Activated T-cell treated with anti-CD3 and anti-CD28 coated beads for 48 hours (primary cell): ENCODE measurements at regions not wholly inside any gene's neighbourhood (a gene's known extent, or its start where the extent isn't known, plus 50 kb on each side); places are given as distances from the start of the nearest gene placed in this dataset.

Experiments used
- DNase-seq: peaks from one replicate; pipeline ENCODE4 v3.0.0-alpha.2; 2020; ENCODE audit warnings: low read depth

- DNase-seq = no peak
Observed at GRCh38 chr2:191738003-191738402, 60.1 kb downstream of the NABP1 start.

DNA sequence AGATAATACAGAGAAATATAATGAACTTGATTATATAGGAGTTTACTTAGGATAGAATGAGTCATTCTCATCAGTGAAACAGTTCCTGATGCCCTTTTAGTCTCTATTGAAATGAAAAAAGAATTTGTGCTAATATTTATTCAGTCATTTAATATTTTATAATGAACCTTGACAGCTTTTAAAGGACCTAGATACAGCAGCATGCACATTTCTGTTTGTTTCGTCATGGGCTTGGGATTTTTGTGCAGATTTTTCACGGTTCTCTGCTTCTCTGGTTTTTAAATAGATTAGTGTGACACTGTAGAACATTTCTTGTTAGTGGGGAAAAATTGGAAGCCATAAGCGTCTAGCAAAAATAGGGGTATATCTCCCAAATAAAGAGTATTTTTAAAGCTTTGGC, 60.7 kb downstream of the NABP1 start:
- no peak for DNase-seq

- no peak for DNase-seq
Observed at GRCh38 chr2:191739194-191739593, 61.3 kb downstream of the NABP1 start.

GRCh38 chr2:191740016-191740419, 62.1 kb downstream of the NABP1 start:
- peak; percentile 1 for DNase-seq

- DNase-seq = no peak
Observed at GRCh38 chr2:191740759-191741158, 62.8 kb downstream of the NABP1 start.

- DNase-seq = no peak
Observed at GRCh38 chr2:191746346-191747169, 68.6 kb downstream of the NABP1 start.

DNA sequence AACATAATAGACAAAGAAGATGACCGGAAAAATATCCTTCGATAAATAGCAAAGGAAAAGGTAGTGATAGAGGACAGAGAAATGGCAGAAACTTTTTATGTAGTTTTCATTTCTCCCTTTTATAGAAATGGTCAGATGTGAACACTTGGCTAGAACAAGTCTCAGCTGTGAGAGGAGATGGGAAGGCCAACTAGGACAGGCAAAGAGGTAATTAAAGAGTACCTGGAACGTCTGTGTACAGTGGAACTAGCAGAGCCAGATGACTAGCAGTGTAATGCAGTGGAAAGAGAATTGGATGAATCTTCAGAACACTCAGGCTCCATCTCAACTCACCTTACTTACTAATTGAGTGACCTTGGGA, 69.2 kb downstream of the NABP1 start:
- no peak for DNase-seq

DNA sequence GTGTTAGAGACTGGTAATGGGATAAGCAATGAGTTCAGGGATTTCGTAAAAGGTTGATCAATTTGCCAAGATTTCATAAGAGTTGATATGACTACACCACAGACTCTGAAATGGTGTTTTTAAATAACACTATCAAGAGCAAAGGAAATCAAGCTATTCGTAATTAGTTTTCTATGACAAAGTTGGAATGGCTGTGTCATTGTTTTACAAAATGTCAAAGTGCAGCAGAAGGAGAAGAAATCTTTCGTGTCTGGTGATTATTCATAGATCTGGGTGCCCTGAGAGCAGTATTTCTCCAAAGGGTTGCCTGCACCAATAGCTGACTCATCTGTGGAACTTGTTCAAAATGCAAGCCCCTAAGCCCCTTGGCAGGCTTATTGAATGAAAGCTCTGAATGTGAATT, 70.1 kb downstream of the NABP1 start:
- no peak for DNase-seq

DNA sequence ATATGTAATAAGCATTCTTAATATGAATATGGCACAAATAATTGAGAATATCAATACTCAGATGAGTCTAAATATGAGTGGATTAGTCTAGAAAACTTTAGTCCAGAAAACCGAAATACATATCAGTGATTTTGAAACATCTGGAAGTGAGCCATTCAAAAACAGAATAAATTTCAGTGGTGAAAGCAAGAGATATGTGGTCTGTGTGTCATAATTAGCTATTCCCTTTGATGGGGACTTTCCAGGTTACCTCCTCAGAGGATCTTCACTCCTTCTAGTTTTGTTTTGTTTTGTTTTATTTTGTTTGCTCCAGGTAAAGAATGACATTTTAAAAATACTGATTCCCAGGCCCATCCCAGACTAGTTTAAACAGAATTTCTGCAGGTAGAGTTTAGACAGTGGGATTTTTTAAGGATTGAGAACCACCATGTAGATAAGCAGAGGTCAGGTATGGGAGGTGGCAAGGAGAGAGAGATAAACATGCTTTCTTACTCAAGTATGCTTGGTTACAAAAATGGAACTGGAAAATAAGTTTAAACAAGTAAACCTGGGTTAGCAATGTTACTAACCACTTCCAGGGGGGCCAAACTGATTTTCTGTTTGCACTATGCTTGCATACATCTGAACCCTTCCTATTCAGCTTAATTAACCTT, 70.7 kb downstream of the NABP1 start:
- DNase-seq = no peak

- no peak for DNase-seq
Observed at GRCh38 chr2:191749181-191749540, 71.2 kb downstream of the NABP1 start.

DNA sequence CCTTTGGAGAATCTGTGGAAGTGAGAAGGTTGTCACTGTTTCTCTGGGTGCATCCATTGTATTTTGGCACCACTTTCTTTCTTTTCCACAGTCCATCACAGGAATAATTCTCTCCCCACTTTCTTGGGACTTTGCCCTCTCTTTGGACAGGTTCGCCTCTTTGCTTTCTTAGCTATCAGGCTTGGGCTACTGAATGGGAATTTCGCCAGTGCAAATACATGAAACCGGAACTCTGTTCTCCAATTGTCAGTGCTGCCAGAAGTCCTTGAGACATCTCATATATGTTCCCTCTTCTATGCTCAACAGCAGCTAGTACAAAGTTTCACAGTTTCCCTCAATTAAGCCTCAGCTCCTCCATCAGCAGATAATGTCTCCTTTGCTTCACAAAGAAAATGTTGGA, 76.2 kb downstream of the NABP1 start:
- no peak for DNase-seq

- DNase-seq = no peak
Observed at GRCh38 chr2:191756761-191757160, 78.8 kb downstream of the NABP1 start.

DNA sequence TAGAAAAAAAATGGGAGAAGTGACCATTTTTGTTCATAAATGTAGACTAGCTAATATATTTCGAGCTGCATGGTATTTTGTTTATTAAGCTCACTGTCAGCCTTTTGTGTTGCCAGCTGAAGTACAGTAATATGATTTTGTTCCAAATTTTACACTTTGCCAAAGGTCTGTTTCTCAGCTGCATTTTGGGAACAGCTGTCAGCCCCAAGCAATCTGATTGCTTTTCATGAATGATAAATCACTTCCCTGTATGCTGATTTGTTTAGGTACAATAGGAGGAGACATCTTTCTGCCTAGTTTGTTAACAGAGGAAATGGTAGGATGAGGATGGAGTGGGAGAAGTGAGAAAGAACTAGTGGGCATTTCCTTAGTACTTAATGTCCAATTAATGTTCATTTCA, 79.3 kb downstream of the NABP1 start:
- DNase-seq = no peak

- peak; percentile 34 for DNase-seq
Observed at GRCh38 chr2:191758518-191759507, 80.9 kb downstream of the NABP1 start.

DNA sequence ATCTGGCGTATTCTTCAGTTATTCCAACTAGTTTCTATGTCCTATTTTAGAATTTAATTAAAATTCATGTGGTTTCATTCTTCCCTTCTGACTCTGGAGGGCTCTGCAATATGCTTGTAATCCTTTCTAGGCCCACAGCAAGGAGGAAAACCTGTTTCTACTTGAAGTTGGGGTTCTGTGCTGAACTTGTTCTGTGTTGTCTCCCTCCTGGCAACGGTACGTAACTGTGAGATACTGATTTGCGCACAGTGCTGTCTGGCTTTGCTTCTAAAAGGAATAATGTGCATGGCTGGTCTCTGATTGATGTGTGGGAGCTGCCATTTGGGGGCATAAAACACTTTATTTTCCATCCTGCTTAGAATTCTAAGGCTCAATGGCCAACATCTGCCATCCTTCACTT, 81.7 kb downstream of the NABP1 start:
- DNase-seq = no peak

- DNase-seq = no peak
Observed at GRCh38 chr2:191760655-191761262, 82.8 kb downstream of the NABP1 start.

DNA sequence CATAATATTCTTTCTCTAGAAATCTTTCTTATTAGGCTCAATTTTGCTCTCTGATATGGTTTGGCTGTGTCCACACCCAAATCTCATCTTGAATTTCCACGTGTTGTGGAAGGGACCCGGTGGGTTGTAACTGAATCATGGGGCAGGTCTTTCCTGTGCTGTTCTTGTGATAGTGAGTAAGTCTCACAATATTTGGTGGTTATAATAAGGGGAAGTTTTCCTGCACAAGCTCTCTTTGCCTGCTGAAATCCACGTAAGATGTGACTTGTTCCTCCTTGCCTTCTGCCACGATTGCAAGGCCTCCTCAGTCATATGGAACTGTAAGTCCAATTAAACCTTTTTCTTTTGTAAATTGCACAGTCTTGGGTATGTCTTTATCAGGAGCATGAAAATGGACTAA, 73.8 kb downstream of the CAVIN2 start:
- DNase-seq = no peak

GRCh38 chr2:191777351-191777750, 69.5 kb downstream of the CAVIN2 start:
- no peak for DNase-seq

GRCh38 chr2:191778041-191778440, 68.8 kb downstream of the CAVIN2 start:
- DNase-seq = no peak

GRCh38 chr2:191782351-191782750, 64.5 kb downstream of the CAVIN2 start:
- DNase-seq = no peak

GRCh38 chr2:191783416-191783815, 63.5 kb downstream of the CAVIN2 start:
- no peak for DNase-seq
